WTC11 (cell line): ENCODE measurements at regions not wholly inside any gene's neighbourhood (a gene's known extent, or its start where the extent isn't known, plus 50 kb on each side); places are given as distances from the start of the nearest gene placed in this dataset.

ENCODE experiments used
- ATAC-seq: fragments of 200-7000 bp; cut with Tn5 transposase; 2 replicates; pipeline ENCODE4 v1.10.0; 2021; ENCODE audit warnings: mild to moderate bottlenecking, moderate library complexity
- CTCF ChIA-PET: fragments of 300-600 bp; sonication (Branson Sonifier 250); formaldehyde crosslinking; loops from one replicate; lab custom pipeline; 2021; ENCODE audit warnings: antibody characterized with exemption; lab: Charles Lee
- POLR2A ChIA-PET: fragments of 350-600 bp; sonication (Branson Sonifier 250); formaldehyde crosslinking; loops from one replicate; lab custom pipeline; 2021; ENCODE audit warnings: antibody characterized with exemption; lab: Charles Lee
- DNase-seq: peaks from one replicate; pipeline ENCODE4 v3.0.0; 2021; ENCODE audit warnings: low spot score
- H3K27ac Mint-ChIP-seq: 2 replicates; pipeline ENCODE4 v1.8.0; 2021; ENCODE audit warnings: mixed read lengths
- H3K27me3 Mint-ChIP-seq: 2 replicates; pipeline ENCODE4 v1.8.0; 2021; ENCODE audit warnings: low read depth, mild to moderate bottlenecking, moderate library complexity, mixed read lengths
- H3K36me3 Mint-ChIP-seq: 2 replicates; pipeline ENCODE4 v1.8.0; 2021; ENCODE audit warnings: mixed read lengths
- H3K4me1 Mint-ChIP-seq: 2 replicates; pipeline ENCODE4 v1.8.0; 2022; ENCODE audit warnings: mixed read lengths
- H3K4me3 Mint-ChIP-seq: 2 replicates; pipeline ENCODE4 v1.8.0; 2021; ENCODE audit warnings: mild to moderate bottlenecking, moderate library complexity, mixed read lengths
- H3K9me3 Mint-ChIP-seq: 2 replicates; pipeline ENCODE4 v1.8.0; 2021; ENCODE audit warnings: mixed read lengths
- CREM ChIP-seq: sonication (generic); formaldehyde crosslinking; IDR thresholded peaks from 2 replicates; pipeline ENCODE4 v1.8.1; 2022; ENCODE audit warnings: mild to moderate bottlenecking, missing genetic modification reagents, moderate library complexity
- E2F4 ChIP-seq: sonication (generic); formaldehyde crosslinking; IDR thresholded peaks from 2 replicates; pipeline ENCODE4 v1.8.1; 2022; ENCODE audit warnings: low read depth, mild to moderate bottlenecking, moderate library complexity, missing genetic modification reagents, borderline replicate concordance
- ESRRA ChIP-seq: sonication (generic); formaldehyde crosslinking; IDR thresholded peaks from 2 replicates; pipeline ENCODE4 v1.8.1; 2022; ENCODE audit warnings: mild to moderate bottlenecking, missing genetic modification reagents, borderline replicate concordance
- FOXP4 ChIP-seq: sonication (generic); formaldehyde crosslinking; IDR thresholded peaks from 2 replicates; pipeline ENCODE4 v1.8.0; 2022; ENCODE audit warnings: mild to moderate bottlenecking, missing genetic modification reagents
- HMGA2 ChIP-seq: fragments of 250-450 bp; sonication (Bioruptor Pico); IDR thresholded peaks from 2 replicates; pipeline ENCODE4 v1.4.0; 2021; ENCODE audit warnings: mild to moderate bottlenecking, moderate library complexity
- PREB ChIP-seq: sonication (generic); formaldehyde crosslinking; IDR thresholded peaks from 2 replicates; pipeline ENCODE4 v1.8.1; 2022; ENCODE audit warnings: mild to moderate bottlenecking, missing genetic modification reagents, moderate library complexity, borderline replicate concordance
- STAT6 ChIP-seq: sonication (generic); formaldehyde crosslinking; conservative IDR thresholded peaks from 2 replicates; pipeline ENCODE4 v1.8.1; 2023; ENCODE audit warnings: mild to moderate bottlenecking, low read depth, missing genetic modification reagents, moderate library complexity
- USF1 ChIP-seq: sonication (generic); formaldehyde crosslinking; IDR thresholded peaks from 2 replicates; pipeline ENCODE4 v1.8.0; 2022; ENCODE audit warnings: mild to moderate bottlenecking, missing genetic modification reagents
- ZBTB21 ChIP-seq: sonication (generic); formaldehyde crosslinking; IDR thresholded peaks from 2 replicates; pipeline ENCODE4 v1.8.1; 2023; ENCODE audit warnings: mild to moderate bottlenecking, missing genetic modification reagents, borderline replicate concordance
- ZBTB43 ChIP-seq: sonication (generic); formaldehyde crosslinking; IDR thresholded peaks from 2 replicates; pipeline ENCODE4 v1.8.1; 2023; ENCODE audit warnings: mild to moderate bottlenecking, missing genetic modification reagents
- ZNF232 ChIP-seq: sonication (generic); formaldehyde crosslinking; IDR thresholded peaks from 2 replicates; pipeline ENCODE4 v1.8.0; 2022; ENCODE audit warnings: mild to moderate bottlenecking, missing genetic modification reagents
- TF ChIP-seq, protein P1 (sequence below): fragments of 250-450 bp; sonication (Bioruptor Pico); conservative IDR thresholded peaks from 2 replicates; pipeline ENCODE4 v1.9.0; 2021; ENCODE audit warnings: mild to moderate bottlenecking
- TF ChIP-seq, protein P2 (sequence below): sonication (generic); formaldehyde crosslinking; IDR thresholded peaks from 2 replicates; pipeline ENCODE4 v1.8.1; 2022; ENCODE audit warnings: mild to moderate bottlenecking, moderate library complexity, missing genetic modification reagents
- TF ChIP-seq, protein P3 (sequence below): sonication (generic); formaldehyde crosslinking; IDR thresholded peaks from 2 replicates; pipeline ENCODE4 v1.8.1; 2023; ENCODE audit warnings: mild to moderate bottlenecking, missing genetic modification reagents
- TF ChIP-seq, protein P4 (sequence below): sonication (generic); formaldehyde crosslinking; IDR thresholded peaks from 2 replicates; pipeline ENCODE4 v1.8.1; 2023; ENCODE audit warnings: mild to moderate bottlenecking, moderate library complexity, missing genetic modification reagents

GRCh38 chr1:78420181-78420580, 70.6 kb upstream of the PTGFR start:
- CTCF ChIA-PET = no interaction called here
- TF ChIP-seq ZNF232 (CRISPR knock-in tag) = no peak
- no peak for TF ChIP-seq ZBTB43
- TF ChIP-seq, protein P1, sequence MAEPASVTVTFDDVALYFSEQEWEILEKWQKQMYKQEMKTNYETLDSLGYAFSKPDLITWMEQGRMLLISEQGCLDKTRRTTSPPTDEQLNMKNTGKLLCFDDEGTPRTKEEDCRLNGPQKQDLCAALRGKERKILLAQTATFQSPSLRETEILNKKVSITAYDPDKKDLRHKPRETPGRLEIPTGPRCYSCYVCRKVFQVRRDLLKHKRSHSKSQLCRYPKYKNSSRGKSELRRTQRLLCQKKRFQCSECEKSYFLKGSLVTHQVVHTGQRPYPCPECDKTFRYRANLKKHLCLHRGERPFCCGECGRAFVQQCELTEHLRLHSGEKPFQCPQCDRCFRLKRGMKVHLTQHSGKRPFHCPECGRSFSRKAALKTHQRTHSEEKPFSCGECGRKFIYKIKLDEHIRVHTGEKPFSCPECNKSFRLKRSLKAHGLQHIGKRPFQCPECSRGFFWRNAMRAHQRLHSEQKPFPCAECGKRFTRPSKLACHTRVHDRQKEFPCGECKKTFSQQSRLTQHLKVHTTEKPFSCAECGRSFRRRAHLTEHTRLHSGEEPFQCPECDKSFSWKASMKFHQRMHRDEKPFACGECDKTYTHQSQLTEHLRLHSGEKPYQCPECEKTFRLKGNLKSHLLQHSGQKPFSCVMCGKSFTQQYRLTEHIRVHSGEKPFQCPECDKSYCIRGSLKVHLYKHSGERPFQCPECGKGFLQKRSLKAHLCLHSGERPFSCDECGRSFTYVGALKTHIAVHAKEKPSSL = no peak
- TF ChIP-seq, protein P2, sequence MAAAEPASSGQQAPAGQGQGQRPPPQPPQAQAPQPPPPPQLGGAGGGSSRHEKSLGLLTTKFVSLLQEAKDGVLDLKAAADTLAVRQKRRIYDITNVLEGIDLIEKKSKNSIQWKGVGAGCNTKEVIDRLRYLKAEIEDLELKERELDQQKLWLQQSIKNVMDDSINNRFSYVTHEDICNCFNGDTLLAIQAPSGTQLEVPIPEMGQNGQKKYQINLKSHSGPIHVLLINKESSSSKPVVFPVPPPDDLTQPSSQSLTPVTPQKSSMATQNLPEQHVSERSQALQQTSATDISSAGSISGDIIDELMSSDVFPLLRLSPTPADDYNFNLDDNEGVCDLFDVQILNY (CRISPR knock-in tag) = no peak
- TF ChIP-seq ESRRA (CRISPR knock-in tag) = no peak
- TF ChIP-seq USF1 = no peak
- TF ChIP-seq, protein P3, sequence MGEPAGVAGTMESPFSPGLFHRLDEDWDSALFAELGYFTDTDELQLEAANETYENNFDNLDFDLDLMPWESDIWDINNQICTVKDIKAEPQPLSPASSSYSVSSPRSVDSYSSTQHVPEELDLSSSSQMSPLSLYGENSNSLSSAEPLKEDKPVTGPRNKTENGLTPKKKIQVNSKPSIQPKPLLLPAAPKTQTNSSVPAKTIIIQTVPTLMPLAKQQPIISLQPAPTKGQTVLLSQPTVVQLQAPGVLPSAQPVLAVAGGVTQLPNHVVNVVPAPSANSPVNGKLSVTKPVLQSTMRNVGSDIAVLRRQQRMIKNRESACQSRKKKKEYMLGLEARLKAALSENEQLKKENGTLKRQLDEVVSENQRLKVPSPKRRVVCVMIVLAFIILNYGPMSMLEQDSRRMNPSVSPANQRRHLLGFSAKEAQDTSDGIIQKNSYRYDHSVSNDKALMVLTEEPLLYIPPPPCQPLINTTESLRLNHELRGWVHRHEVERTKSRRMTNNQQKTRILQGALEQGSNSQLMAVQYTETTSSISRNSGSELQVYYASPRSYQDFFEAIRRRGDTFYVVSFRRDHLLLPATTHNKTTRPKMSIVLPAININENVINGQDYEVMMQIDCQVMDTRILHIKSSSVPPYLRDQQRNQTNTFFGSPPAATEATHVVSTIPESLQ (CRISPR knock-in tag) = no peak
- TF ChIP-seq, protein P4, sequence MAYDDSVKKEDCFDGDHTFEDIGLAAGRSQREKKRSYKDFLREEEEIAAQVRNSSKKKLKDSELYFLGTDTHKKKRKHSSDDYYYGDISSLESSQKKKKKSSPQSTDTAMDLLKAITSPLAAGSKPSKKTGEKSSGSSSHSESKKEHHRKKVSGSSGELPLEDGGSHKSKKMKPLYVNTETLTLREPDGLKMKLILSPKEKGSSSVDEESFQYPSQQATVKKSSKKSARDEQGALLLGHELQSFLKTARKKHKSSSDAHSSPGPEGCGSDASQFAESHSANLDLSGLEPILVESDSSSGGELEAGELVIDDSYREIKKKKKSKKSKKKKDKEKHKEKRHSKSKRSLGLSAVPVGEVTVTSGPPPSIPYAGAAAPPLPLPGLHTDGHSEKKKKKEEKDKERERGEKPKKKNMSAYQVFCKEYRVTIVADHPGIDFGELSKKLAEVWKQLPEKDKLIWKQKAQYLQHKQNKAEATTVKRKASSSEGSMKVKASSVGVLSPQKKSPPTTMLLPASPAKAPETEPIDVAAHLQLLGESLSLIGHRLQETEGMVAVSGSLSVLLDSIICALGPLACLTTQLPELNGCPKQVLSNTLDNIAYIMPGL (CRISPR knock-in tag) = no peak
- no peak for TF ChIP-seq ZBTB21
- TF ChIP-seq E2F4 (CRISPR knock-in tag) = no peak
- no peak for TF ChIP-seq PREB (CRISPR knock-in tag)
- no peak for TF ChIP-seq STAT6 (CRISPR knock-in tag)
- TF ChIP-seq CREM = no peak
- TF ChIP-seq HMGA2 = no peak
- TF ChIP-seq FOXP4 (CRISPR knock-in tag) = no peak
- DNase-seq = no peak
- Mint-ChIP-seq H3K27me3 (no peaks in the 10 kb centered on the region), H3K36me3 (no peaks in the 10 kb centered on the region), H3K4me1 (peaks cover 7% of the 10 kb centered on the region; the same call in 1 of the 2 replicates), H3K27ac (no peak overlapping the region), H3K9me3 (no peaks in the 10 kb centered on the region), H3K4me3 (no peak overlapping the region)
- ATAC-seq = no peak
- POLR2A ChIA-PET = no interaction called here
